Loucy (cell line): ENCODE measurements at regions not wholly inside any gene's neighbourhood (a gene's known extent, or its start where the extent isn't known, plus 50 kb on each side); places are given as distances from the start of the nearest gene placed in this dataset.

Source experiments
- EZH2phosphoT487 ChIP-seq: fragments of 200-600 bp; IDR thresholded peaks from 2 replicates; pipeline ENCODE4 v1.6.1; 2018; ENCODE audit warnings: antibody characterized with exemption, mild to moderate bottlenecking, moderate library complexity, borderline replicate concordance
- TF ChIP-seq, protein P1 (sequence below): fragments of 200-600 bp; sonication (generic); conservative IDR thresholded peaks from 2 replicates; pipeline ENCODE4 v1.5.1; 2014; ENCODE audit warnings: mild to moderate bottlenecking, antibody characterized with exemption, low read length

DNA sequence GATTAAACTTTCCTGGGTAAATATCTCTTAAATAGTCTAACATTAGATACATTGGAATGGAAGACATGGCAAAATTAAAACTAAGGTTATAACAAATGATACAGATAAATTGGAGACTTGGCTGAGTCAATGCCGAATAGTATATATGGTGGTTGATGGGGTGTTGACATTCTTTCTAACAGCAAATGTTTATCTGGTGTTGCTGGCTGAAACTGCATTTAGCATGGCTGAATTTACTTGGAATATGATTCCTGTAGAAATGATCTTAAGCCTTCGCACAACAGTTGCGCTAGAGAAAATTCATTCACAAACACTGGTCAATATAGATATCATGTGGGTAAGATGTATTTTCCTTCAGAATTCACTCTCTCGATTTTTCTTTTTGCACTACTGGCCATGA, 646.0 kb upstream of the CXADR start:
- no peak for TF ChIP-seq EZH2phosphoT487
- TF ChIP-seq, protein P1, sequence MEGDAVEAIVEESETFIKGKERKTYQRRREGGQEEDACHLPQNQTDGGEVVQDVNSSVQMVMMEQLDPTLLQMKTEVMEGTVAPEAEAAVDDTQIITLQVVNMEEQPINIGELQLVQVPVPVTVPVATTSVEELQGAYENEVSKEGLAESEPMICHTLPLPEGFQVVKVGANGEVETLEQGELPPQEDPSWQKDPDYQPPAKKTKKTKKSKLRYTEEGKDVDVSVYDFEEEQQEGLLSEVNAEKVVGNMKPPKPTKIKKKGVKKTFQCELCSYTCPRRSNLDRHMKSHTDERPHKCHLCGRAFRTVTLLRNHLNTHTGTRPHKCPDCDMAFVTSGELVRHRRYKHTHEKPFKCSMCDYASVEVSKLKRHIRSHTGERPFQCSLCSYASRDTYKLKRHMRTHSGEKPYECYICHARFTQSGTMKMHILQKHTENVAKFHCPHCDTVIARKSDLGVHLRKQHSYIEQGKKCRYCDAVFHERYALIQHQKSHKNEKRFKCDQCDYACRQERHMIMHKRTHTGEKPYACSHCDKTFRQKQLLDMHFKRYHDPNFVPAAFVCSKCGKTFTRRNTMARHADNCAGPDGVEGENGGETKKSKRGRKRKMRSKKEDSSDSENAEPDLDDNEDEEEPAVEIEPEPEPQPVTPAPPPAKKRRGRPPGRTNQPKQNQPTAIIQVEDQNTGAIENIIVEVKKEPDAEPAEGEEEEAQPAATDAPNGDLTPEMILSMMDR, result no peak
